A673 (cell line): ENCODE measurements at regions not wholly inside any gene's neighbourhood (a gene's known extent, or its start where the extent isn't known, plus 50 kb on each side); places are given as distances from the start of the nearest gene placed in this dataset.

ENCODE experiments used
- BruUV-seq: library from RNA; stranded (reverse); fragments of 400-500 nt; replicated peaks from 2 replicates; lab custom pipeline; 2021; lab: Mats Ljungman, UMichigan
- CTCF ChIA-PET: fragments of 300-600 bp; sonication (Branson Sonifier 250); formaldehyde crosslinking; loops from one replicate; lab custom pipeline; 2022; ENCODE audit warnings: antibody characterized with exemption; lab: Charles Lee
- POLR2A ChIA-PET: fragments of 300-600 bp; sonication (Branson Sonifier 250); formaldehyde crosslinking; loops from one replicate; lab custom pipeline; 2022; ENCODE audit warnings: antibody characterized with exemption; ENCODE audit not compliant: low non-redundant PET; lab: Charles Lee
- DNase-seq: peaks from one replicate; pipeline ENCODE4 v3.0.0-alpha.2; 2015; ENCODE audit warnings: low spot score
- H3K27ac ChIP-seq: fragments of 200-600 bp; sonication (generic); 2 replicates; pipeline ENCODE4 v1.5.1; 2016; ENCODE audit warnings: mixed run types, low read depth, mild to moderate bottlenecking, mixed read lengths, antibody characterized with exemption, low read length; ENCODE audit not compliant: poor library complexity, severe bottlenecking
- H3K27me3 ChIP-seq: fragments of 200-600 bp; sonication (generic); replicated peaks from 2 replicates; pipeline ENCODE4 v1.6.1; 2017; ENCODE audit warnings: mixed run types, low read depth, mild to moderate bottlenecking, mixed read lengths, antibody characterized with exemption, low read length; ENCODE audit not compliant: insufficient read depth, poor library complexity
- H3K36me3 ChIP-seq: fragments of 200-600 bp; sonication (generic); 2 replicates; pipeline ENCODE4 v1.6.1; 2016; ENCODE audit warnings: mixed run types, mild to moderate bottlenecking, mixed read lengths, antibody characterized with exemption, low read length; ENCODE audit not compliant: insufficient read depth, poor library complexity, severe bottlenecking
- H3K4me1 ChIP-seq: fragments of 200-600 bp; sonication (generic); 2 replicates; pipeline ENCODE4 v1.6.1; 2017; ENCODE audit warnings: mixed run types, mild to moderate bottlenecking, mixed read lengths, antibody characterized with exemption, low read length; ENCODE audit not compliant: insufficient read depth, poor library complexity, severe bottlenecking
- H3K4me3 ChIP-seq: fragments of 200-600 bp; sonication (generic); 2 replicates; pipeline ENCODE4 v1.5.1; 2016; ENCODE audit warnings: low read depth, mixed run types, mild to moderate bottlenecking, mixed read lengths, low read length; ENCODE audit not compliant: poor library complexity, severe bottlenecking
- H3K9me3 ChIP-seq: fragments of 200-600 bp; sonication (generic); 2 replicates; pipeline ENCODE4 v1.6.1; 2016; ENCODE audit warnings: mixed run types, low read depth, mild to moderate bottlenecking, mixed read lengths, antibody characterized with exemption, low read length; ENCODE audit not compliant: poor library complexity, severe bottlenecking
- CTCF ChIP-seq: fragments of 300-800, 200-600 bp; sonication (generic); conservative IDR thresholded peaks from 2 replicates; pipeline ENCODE4 v1.5.1; 2017; ENCODE audit warnings: low read depth, mild to moderate bottlenecking, antibody characterized with exemption, low read length, moderate library complexity, mixed read lengths
- EZH2 ChIP-seq: fragments of 200-600 bp; sonication (generic); IDR thresholded peaks from 2 replicates; pipeline ENCODE4 v1.6.1; 2017; ENCODE audit warnings: borderline replicate concordance, low read depth, mild to moderate bottlenecking, mixed read lengths, antibody characterized with exemption, low read length; ENCODE audit not compliant: poor library complexity, severe bottlenecking
- intact Hi-C: fragments of 100-400 bp; cut with micrococcal nuclease; formaldehyde crosslinking; loops from one replicate; pipeline ENCODE4 v1.10.0; 2022; ENCODE audit not compliant: unreplicated experiment

GRCh38 chr12:60262378-60262777 is 666.5 kb downstream of the SLC16A7 start:
- TF ChIP-seq CTCF (no peak), EZH2 (no peak)
- POLR2A ChIA-PET = no interaction called here
- H3K9me3 ChIP-seq = no peaks in the 10 kb centered on the region
- no TSS peak for BruUV-seq
- no peak overlapping the region for H3K27ac ChIP-seq
- intact Hi-C loops = no loop called here
- H3K36me3 ChIP-seq = no peaks in the 10 kb centered on the region
- CTCF ChIA-PET = no interaction called here
- no peak for DNase-seq
- no peaks in the 10 kb centered on the region for H3K4me1 ChIP-seq
- no peak overlapping the region for H3K4me3 ChIP-seq
- H3K27me3 ChIP-seq = no peaks in the 10 kb centered on the region

- no peak overlapping the region for H3K4me3 ChIP-seq
- H3K9me3 ChIP-seq = no peaks in the 10 kb centered on the region
- ChIA-PET CTCF (no interaction called here), POLR2A (no interaction called here)
- BruUV-seq = no TSS peak
- intact Hi-C loops = no loop called here
- no peaks in the 10 kb centered on the region for H3K36me3 ChIP-seq
- no peak for TF ChIP-seq CTCF
- no peak for TF ChIP-seq EZH2
- no peaks in the 10 kb centered on the region for H3K27me3 ChIP-seq
- H3K4me1 ChIP-seq = no peaks in the 10 kb centered on the region
- H3K27ac ChIP-seq = no peak overlapping the region
- DNase-seq = no peak
Observed at GRCh38 chr12:60263161-60263560, 667.3 kb downstream of the SLC16A7 start.

- H3K4me3 ChIP-seq = no peak overlapping the region
- POLR2A ChIA-PET = no interaction called here
Observed at GRCh38 chr12:60263836-60264493, 668.1 kb downstream of the SLC16A7 start.

More at GRCh38 chr12:60263836-60264493, 668.1 kb downstream of the SLC16A7 start:
- H3K27me3 ChIP-seq = no peaks in the 10 kb centered on the region
- H3K9me3 ChIP-seq = no peaks in the 10 kb centered on the region
- H3K36me3 ChIP-seq = no peaks in the 10 kb centered on the region
- no peak for TF ChIP-seq CTCF
- no peak overlapping the region for H3K27ac ChIP-seq
- CTCF ChIA-PET = no interaction called here
- no peak for DNase-seq
- no TSS peak for BruUV-seq
- no peaks in the 10 kb centered on the region for H3K4me1 ChIP-seq
- intact Hi-C loops = no loop called here
